NK-92 (cell line): ENCODE measurements at regions not wholly inside any gene's neighbourhood (a gene's known extent, or its start where the extent isn't known, plus 50 kb on each side); places are given as distances from the start of the nearest gene placed in this dataset.

Experiments used
- DNase-seq: peaks from one replicate; lab custom pipeline; 2025; ENCODE audit not compliant: unreplicated experiment; lab: John Stamatoyannopoulos, UW

- DNase-seq = no peak
Measured at GRCh38 chr2:196565106-196565765, 74.3 kb upstream of the CCDC150 start.

- DNase-seq = no peak
Measured at GRCh38 chr2:196565982-196566381, 73.5 kb upstream of the CCDC150 start.

DNA sequence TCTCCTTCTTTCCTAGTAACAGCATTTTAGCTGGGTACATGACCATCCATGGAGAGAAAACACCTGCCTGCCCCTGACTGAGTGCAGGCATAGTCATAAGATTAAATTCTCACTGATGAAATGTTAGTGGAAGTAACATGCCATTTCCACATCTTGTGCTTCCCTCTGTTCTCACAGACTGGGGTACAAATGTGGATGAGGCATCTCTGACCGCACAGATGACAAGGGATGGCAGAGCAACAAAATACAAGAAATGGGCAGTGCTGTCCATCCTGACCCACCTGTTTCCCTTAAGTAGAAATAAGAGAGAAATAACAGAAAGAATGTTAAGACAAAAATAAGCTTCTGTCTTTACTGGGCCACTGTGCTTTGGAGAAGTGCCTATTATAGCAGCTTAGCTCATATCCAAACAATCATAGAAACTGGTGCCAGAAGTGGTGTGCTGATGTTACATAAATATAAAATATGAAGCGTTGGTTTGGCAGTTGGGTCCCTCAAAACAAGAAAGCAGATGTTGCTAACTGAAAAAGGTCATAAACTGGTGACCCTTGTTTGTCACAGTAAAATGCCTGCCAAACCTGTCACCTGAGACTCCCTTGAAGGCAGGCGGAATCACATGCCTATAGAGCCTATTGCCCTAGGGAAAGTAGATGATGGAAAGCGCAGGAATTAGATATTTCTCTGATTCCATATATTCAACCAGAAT, 72.4 kb upstream of the CCDC150 start:
- no peak for DNase-seq

GRCh38 chr2:196568506-196568905, 71.0 kb upstream of the CCDC150 start:
- DNase-seq = no peak

DNA sequence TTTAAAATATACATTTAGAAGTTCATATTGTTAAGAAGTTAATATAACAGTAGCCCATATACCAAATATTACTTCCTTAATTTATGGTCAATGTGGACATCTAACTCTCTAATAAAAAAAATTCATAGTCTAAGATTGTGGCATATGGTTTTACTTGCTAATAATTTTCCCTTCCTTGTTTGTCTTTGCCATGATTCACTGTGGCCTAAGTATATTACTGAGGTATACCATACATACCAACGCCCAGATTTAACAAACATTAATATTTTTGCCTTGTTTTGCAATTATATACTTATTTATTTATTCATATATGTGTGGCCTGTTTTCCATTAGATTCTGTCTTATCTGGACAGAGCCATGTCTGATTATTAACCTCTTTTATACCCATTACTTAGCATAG, 54.6 kb upstream of the CCDC150 start:
- DNase-seq = no peak

DNA sequence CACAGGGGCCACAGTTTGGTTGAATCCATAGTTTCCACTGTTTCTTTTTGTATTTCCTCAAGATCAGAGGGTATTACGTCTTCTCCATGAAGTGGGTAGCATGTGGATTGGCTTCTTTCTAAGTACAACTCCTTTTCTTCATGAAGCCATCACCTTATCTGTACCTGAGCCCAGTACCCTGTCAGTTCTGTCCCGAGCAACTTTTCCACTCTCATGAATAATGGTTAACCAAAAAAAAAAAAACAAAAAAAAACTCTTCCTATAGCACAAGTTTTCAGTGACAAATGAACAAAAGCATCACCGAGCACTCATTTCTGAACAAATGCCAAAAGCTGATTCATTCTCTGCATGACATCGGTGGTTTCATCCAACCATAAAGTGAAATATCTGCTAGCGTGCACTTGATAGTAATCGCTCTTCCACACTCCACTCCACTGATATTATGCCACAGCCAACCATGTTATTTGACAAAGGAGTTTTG, 53.0 kb upstream of the CCDC150 start:
- DNase-seq = no peak

- DNase-seq = no peak
Measured at GRCh38 chr2:196587056-196587455, 52.5 kb upstream of the CCDC150 start.

DNA sequence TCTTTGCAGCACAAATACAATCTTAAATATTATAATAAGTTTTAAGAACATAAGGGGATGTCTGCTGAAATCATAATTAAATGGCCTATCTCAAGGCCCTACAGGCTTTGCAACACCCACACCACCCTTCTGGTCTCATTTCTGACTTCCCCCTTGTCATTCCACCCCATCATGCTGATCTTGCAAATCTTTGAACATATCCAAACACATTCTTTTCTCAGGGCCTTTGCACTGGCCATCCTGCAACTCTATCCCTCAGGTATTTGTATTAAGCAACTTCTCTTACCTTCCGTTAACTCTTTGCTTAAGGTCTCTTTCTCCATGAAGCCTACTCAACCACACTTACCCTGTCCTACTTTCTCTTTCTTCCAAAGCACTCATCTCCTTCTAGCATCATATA, 51.8 kb upstream of the CCDC150 start:
- DNase-seq = no peak

- no peak for DNase-seq
Measured at GRCh38 chr2:196589419-196589818, 50.1 kb upstream of the CCDC150 start.
